Breast epithelium (tissue), 3 donors: ENCODE measurements at regions not wholly inside any gene's neighbourhood (a gene's known extent, or its start where the extent isn't known, plus 50 kb on each side); places are given as distances from the start of the nearest gene placed in this dataset.

Experiments used
- POLR2A ChIP-seq: fragments of 450-650 bp; IDR thresholded peaks from one replicate; pipeline ENCODE4 v1.6.1; 2016; ENCODE audit warnings: antibody characterized with exemption, mild to moderate bottlenecking, moderate library complexity
- POLR2AphosphoS5 ChIP-seq, 3 donors: sonication (generic); formaldehyde crosslinking; IDR thresholded peaks; one replicate each; pipeline ENCODE4 v1.6.1; 2017; ENCODE audit warnings: antibody characterized with exemption in 3 of 3
- TF ChIP-seq, protein P1 (sequence below), 3 donors: fragments of 450-650 bp; IDR thresholded peaks; one replicate each; pipeline ENCODE4 v1.5.1; 2016 to 2017; ENCODE audit warnings: antibody characterized with exemption in 3 of 3, mild to moderate bottlenecking in 3 of 3, moderate library complexity in 3 of 3

DNA sequence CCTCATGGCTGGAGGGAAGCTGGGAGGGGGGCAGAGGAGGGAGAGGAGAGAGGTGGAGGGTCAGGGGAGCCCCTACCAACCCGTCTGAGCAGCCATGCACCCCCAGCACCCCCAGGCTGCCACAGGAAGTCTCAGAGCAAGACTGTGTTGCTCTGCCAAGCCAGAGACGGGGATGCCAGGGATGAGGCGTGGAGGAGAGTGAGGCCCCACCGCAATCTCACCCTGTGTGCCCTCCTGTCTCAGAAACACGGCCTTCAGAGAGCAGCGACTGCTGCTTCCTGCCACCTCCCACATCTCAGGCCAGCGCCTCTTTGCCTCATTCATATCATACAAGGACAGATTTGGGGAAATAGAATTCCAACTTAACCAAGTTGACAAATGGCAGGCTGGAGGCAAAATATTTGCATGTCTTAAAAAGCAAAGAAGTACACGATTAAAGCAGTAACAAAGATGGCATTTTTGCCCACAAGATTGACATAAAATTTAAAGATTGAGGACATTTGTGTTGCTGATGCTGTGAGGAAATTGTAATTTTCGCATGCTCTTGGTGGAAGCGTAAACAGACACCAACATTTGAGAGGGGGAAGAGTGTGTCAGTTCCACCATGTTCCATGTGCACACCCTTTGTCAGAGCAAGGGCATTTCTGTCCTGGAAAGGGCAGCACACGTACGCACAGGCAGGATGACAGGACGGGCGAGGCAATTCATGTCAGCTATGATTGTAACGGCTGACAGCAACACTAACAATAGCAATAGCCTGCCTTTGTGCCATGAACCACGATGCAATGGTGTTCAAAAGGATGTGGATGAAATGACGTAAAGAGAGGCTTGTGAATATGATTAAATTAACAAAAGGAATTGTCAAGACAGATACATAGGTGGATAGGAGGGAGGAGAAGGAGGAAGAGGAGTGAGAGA is 59.0 kb upstream of the BACE2 start:
- TF ChIP-seq, protein P1, sequence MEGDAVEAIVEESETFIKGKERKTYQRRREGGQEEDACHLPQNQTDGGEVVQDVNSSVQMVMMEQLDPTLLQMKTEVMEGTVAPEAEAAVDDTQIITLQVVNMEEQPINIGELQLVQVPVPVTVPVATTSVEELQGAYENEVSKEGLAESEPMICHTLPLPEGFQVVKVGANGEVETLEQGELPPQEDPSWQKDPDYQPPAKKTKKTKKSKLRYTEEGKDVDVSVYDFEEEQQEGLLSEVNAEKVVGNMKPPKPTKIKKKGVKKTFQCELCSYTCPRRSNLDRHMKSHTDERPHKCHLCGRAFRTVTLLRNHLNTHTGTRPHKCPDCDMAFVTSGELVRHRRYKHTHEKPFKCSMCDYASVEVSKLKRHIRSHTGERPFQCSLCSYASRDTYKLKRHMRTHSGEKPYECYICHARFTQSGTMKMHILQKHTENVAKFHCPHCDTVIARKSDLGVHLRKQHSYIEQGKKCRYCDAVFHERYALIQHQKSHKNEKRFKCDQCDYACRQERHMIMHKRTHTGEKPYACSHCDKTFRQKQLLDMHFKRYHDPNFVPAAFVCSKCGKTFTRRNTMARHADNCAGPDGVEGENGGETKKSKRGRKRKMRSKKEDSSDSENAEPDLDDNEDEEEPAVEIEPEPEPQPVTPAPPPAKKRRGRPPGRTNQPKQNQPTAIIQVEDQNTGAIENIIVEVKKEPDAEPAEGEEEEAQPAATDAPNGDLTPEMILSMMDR (IDR thresholded peaks at IDR 0.05), result no peak
- no peak for TF ChIP-seq POLR2AphosphoS5 (IDR thresholded peaks at IDR 0.05)
- no peak for TF ChIP-seq POLR2A
